SU-DHL-6 (cell line): ENCODE measurements at regions not wholly inside any gene's neighbourhood (a gene's known extent, or its start where the extent isn't known, plus 50 kb on each side); places are given as distances from the start of the nearest gene placed in this dataset.

Experiments
- EZH2phosphoT487 ChIP-seq: fragments of 200-600 bp; sonication (generic), shearing (Covaris generic); conservative IDR thresholded peaks from 2 replicates; pipeline ENCODE4 v1.6.1; 2018; ENCODE audit warnings: mild to moderate bottlenecking, antibody characterized with exemption, low read length, moderate library complexity, mixed read lengths
- TF ChIP-seq, protein P1 (sequence below): fragments of 200-600 bp; sonication (generic); IDR thresholded peaks from one replicate; pipeline ENCODE4 v1.5.1; 2017; ENCODE audit warnings: antibody characterized with exemption, mild to moderate bottlenecking, low read length, moderate library complexity; ENCODE audit not compliant: insufficient read depth, poor library complexity, severe bottlenecking

DNA sequence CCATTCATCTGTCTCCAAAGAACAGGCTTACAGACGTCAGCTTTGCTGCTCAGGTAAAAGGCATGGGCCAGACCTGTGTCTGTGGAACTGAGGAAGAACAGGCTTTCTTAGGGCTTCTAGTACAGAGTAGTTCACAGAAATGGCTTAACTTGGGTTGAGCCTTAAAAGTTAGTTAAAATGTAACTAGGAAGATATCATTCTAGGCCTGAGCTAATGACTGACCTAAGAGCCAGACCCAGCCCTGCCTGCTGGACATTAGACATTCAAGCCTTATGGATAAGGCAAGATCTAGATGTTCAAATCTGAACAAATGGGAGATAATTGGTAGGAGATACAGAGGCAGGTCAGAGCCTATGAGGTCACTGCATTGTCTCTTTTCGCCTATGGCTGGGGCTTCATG, 73.9 kb upstream of the SLC14A2 start:
- TF ChIP-seq, protein P1, sequence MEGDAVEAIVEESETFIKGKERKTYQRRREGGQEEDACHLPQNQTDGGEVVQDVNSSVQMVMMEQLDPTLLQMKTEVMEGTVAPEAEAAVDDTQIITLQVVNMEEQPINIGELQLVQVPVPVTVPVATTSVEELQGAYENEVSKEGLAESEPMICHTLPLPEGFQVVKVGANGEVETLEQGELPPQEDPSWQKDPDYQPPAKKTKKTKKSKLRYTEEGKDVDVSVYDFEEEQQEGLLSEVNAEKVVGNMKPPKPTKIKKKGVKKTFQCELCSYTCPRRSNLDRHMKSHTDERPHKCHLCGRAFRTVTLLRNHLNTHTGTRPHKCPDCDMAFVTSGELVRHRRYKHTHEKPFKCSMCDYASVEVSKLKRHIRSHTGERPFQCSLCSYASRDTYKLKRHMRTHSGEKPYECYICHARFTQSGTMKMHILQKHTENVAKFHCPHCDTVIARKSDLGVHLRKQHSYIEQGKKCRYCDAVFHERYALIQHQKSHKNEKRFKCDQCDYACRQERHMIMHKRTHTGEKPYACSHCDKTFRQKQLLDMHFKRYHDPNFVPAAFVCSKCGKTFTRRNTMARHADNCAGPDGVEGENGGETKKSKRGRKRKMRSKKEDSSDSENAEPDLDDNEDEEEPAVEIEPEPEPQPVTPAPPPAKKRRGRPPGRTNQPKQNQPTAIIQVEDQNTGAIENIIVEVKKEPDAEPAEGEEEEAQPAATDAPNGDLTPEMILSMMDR, result no peak
- no peak for TF ChIP-seq EZH2phosphoT487
